HL-60 (cell line): ENCODE measurements at regions not wholly inside any gene's neighbourhood (a gene's known extent, or its start where the extent isn't known, plus 50 kb on each side); places are given as distances from the start of the nearest gene placed in this dataset.

Experiments used
- DNase-seq, 2 experiments: peaks; one replicate each; pipeline ENCODE4 v3.0.0-alpha.2; 2010 to 2020; ENCODE audit warnings: low read depth in 1 of 2, low spot score in 1 of 2
- H3K27ac ChIP-seq: fragments of 250-450 bp; sonication (Bioruptor Pico); replicated peaks from 2 replicates; pipeline ENCODE4 v1.5.1; 2020; ENCODE audit warnings: mild to moderate bottlenecking, moderate library complexity
- H3K27me3 ChIP-seq: fragments of 250-450 bp; sonication (Bioruptor Pico); 2 replicates; pipeline ENCODE4 v1.5.1; 2021; ENCODE audit warnings: mild to moderate bottlenecking, moderate library complexity; ENCODE audit not compliant: insufficient read depth, poor library complexity, severe bottlenecking
- H3K4me3 ChIP-seq: replicated peaks from 2 replicates; pipeline ENCODE4 v1.5.1; 2011; ENCODE audit warnings: mild to moderate bottlenecking, control low read depth, low read length; ENCODE audit not compliant: insufficient read depth
- GABPA ChIP-seq: IDR thresholded peaks from 2 replicates; pipeline ENCODE4 v1.6.1; 2012; ENCODE audit warnings: low read depth
- POLR2AphosphoS5 ChIP-seq: IDR thresholded peaks from 2 replicates; pipeline ENCODE4 v1.6.1; 2012; ENCODE audit warnings: low read depth
- REST ChIP-seq: IDR thresholded peaks from 2 replicates; pipeline ENCODE4 v1.6.1; 2012; ENCODE audit warnings: low read depth; ENCODE audit not compliant: insufficient replicate concordance
- SPI1 ChIP-seq: IDR thresholded peaks from 2 replicates; pipeline ENCODE4 v1.6.1; 2012; ENCODE audit warnings: low read depth, mild to moderate bottlenecking, borderline replicate concordance
- TF ChIP-seq, protein P1 (sequence below): IDR thresholded peaks from one replicate; pipeline ENCODE4 v1.5.1; 2011; ENCODE audit warnings: low read length, control low read depth, inconsistent platforms; ENCODE audit not compliant: insufficient read depth

GRCh38 chr5:135217669-135218485 is 181.2 kb downstream of the MACROH2A1 start:
- Histone ChIP-seq H3K4me3 (no peak overlapping the region), H3K27ac (no peak overlapping the region), H3K27me3 (no peaks in the 10 kb centered on the region)
- no peak for TF ChIP-seq SPI1
- TF ChIP-seq REST: no peak
- TF ChIP-seq POLR2AphosphoS5: no peak
- TF ChIP-seq, protein P1, sequence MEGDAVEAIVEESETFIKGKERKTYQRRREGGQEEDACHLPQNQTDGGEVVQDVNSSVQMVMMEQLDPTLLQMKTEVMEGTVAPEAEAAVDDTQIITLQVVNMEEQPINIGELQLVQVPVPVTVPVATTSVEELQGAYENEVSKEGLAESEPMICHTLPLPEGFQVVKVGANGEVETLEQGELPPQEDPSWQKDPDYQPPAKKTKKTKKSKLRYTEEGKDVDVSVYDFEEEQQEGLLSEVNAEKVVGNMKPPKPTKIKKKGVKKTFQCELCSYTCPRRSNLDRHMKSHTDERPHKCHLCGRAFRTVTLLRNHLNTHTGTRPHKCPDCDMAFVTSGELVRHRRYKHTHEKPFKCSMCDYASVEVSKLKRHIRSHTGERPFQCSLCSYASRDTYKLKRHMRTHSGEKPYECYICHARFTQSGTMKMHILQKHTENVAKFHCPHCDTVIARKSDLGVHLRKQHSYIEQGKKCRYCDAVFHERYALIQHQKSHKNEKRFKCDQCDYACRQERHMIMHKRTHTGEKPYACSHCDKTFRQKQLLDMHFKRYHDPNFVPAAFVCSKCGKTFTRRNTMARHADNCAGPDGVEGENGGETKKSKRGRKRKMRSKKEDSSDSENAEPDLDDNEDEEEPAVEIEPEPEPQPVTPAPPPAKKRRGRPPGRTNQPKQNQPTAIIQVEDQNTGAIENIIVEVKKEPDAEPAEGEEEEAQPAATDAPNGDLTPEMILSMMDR: no peak
- no peak for TF ChIP-seq GABPA
- no peak for DNase-seq

- TF ChIP-seq GABPA: no peak
- TF ChIP-seq REST: no peak
- TF ChIP-seq POLR2AphosphoS5: no peak
- TF ChIP-seq SPI1: no peak
- TF ChIP-seq, protein P1: no peak
- no peak for DNase-seq
- Histone ChIP-seq H3K27ac (no peak overlapping the region), H3K27me3 (no peaks in the 10 kb centered on the region), H3K4me3 (no peak overlapping the region)
These were observed 182.3 kb downstream of the MACROH2A1 start for GRCh38 chr5:135216471-135217343.

DNA sequence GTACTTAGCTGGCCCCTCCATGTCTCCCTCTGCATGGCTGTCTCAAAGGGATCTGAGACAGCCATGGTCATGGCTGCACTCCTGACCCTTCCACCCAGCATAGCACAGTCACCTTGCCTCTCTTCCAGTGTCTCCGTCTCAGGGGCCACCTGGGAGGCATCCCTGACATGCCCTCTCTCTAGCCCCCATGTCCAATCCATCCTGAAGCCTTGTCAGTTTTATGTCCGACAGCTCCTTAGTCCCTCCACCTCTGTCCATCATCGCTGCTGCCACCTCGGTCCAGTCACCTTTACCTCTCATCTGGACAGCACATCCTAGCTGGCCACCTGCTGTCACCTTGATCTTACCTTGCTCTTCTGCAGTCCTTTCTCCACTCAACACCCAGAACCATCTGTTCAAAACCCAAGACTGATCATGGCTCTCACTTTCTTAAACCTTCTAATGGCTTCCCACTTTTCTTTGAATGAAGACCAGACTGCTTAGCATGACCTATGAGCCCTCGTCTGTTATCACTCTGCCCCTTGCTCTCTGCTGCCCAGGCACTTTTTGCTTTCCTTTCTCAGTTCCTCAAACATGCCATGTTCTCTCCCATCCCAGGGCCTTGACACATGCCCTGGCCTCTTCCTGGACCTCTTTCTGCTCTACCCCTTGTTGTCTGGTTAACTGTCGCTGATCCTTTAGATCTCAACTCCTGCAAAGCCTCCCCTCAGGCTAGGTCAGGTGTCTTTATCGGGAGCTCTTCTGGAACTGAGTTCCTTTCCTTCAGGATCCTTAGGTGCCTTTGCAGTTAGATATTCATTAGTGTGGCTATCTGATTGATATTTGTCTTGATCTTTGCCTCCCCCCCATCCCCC is 181.8 kb upstream of the PITX1 start:
- TF ChIP-seq, protein P1: no peak
- TF ChIP-seq SPI1 (no peak), GABPA (no peak), REST (no peak), POLR2AphosphoS5 (no peak)
- Histone ChIP-seq H3K27me3 (no peaks in the 10 kb centered on the region), H3K27ac (no peak overlapping the region), H3K4me3 (no peak overlapping the region)
- DNase-seq: no peak
